ENCODE measurements at regions not wholly inside any gene's neighbourhood (a gene's known extent, or its start where the extent isn't known, plus 50 kb on each side); places are given as distances from the start of the nearest gene placed in this dataset.

- TF ChIP-seq CTCF (IDR thresholded peaks at IDR 0.05) = no peak
These were observed 539.0 kb upstream of the TNP1 start for GRCh38 chr2:217398860-217399259.

- TF ChIP-seq CTCF (IDR thresholded peaks at IDR 0.05) = no peak
These were observed 538.2 kb upstream of the TNP1 start for GRCh38 chr2:217398101-217398500.

- TF ChIP-seq CTCF (IDR thresholded peaks at IDR 0.05) = no peak
These were observed 536.7 kb upstream of the TNP1 start for GRCh38 chr2:217396586-217396985.

- no peak for TF ChIP-seq CTCF (IDR thresholded peaks at IDR 0.05)
These were observed 536.3 kb upstream of the TNP1 start for GRCh38 chr2:217396165-217396564.

- no peak for TF ChIP-seq CTCF (IDR thresholded peaks at IDR 0.05)
These were observed 534.9 kb upstream of the TNP1 start for GRCh38 chr2:217394510-217395351.

- TF ChIP-seq CTCF (IDR thresholded peaks at IDR 0.05) = no peak
These were observed 533.7 kb upstream of the TNP1 start for GRCh38 chr2:217393585-217394032.

GRCh38 chr2:217392930-217393584 is 533.2 kb upstream of the TNP1 start:
- TF ChIP-seq CTCF (IDR thresholded peaks at IDR 0.05) = no peak
